Urothelium cell line (cell line): ENCODE measurements at regions not wholly inside any gene's neighbourhood (a gene's known extent, or its start where the extent isn't known, plus 50 kb on each side); places are given as distances from the start of the nearest gene placed in this dataset.
"Not testable (repeated sequence)": the region's sequence is repeated elsewhere in the genome, so short reads cannot be mapped to it uniquely, and the experiment has no call there.

Experiments
- DNase-seq: peaks from one replicate; pipeline ENCODE4 v3.0.0; 2011; ENCODE audit warnings: low spot score, mixed read lengths
- FAIRE-seq: peaks from 2 replicates; lab custom pipeline; 2011; peaks lifted over from hg19 to GRCh38; lab: Jason Lieb, UNC

DNA sequence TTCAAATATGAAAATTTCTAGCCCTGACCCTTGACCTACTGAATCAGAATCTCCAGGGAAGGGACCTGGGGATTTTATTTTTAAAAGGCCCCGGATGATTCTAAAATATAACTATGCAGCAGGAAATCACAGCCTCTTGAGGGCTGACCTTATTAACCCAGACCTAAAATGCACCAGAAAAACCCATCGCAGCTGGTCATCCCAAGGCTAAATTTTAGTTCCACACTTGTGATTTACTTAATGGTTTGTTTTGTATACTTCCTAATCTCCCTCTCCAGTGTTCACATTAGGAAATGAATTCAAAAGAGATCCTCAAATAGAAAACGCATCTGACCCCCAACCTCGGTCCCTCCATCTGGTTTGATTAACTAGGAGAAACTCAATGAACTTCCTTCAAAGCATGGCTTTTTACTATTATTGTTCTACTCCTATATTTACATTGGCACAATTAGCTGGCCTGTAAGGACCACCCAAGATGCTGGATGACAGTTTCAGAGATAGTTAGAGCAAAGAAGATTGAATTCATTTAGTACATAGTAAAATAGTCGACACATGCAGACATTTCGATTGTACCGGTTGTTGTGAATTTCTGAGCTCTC is 147.8 kb upstream of the MED14 start:
- DNase-seq (no peak), FAIRE-seq (no peak)

GRCh38 chrX:40885989-40886388 is 150.6 kb upstream of the MED14 start:
- DNase-seq (no peak), FAIRE-seq (no peak)

DNA sequence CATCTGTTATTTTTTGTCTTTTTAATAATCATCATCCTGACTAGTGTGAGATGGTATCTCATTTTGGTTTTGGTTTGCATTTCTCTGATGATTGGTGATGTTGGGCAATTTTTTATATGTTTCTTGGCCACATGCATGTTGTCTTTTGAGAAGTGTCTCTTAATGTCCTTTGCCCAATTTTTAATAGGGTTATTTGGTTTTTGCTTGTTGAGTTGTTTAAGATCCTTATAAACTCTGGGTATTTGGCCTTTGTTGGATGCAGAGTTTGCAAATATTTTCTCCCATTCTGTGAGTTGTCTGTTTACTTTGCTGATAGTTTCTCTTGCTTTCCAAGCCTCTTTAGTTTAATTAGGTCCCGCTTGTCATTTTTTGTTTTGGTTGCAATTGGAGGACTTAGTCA is 152.1 kb upstream of the MED14 start:
- no peak for DNase-seq
- no peak for FAIRE-seq

DNA sequence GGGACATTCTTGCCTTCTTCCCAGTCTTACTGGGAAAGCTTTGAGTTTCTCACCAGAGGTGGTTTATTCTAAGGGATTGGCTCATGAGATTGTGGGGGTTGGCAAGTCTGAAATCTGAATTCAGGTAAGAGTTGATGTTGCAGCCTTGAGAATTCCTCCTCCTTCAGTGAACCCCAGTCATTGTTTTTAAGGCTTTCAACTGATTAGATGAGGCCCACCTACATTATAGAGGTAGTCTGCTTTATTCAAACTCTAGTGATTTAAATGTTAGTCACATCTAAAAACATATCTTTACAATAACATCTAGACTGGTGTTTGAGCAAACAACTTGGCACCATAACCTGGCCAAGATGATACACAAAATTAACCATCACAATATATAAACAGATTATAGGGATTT is 156.5 kb upstream of the MED14 start:
- no peak for FAIRE-seq

GRCh38 chrX:40893251-40893910 is 158.0 kb upstream of the MED14 start:
- FAIRE-seq (no peak), DNase-seq (no peak)

More for the DNA sequence above, 156.5 kb upstream of the MED14 start:
- DNase-seq = no peak

DNA sequence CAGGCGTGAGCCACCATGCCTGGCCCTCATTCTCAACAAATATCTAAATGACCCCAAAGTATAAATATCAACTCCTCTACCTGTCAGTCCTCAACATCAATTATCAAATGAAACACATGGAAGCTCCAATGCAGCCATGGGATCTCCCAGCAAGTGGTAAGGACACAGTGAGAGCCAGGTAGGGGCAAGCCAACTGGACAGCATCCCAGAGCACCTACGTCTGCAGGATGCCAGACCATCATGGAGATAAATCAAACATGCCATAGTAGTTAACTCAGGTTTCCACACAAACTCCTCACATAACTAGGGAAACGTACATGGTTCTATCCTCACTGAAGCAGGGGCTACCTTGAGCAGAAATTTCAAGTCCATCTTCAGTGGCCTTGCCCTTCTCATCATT is 159.9 kb upstream of the MED14 start:
- FAIRE-seq = no peak
- DNase-seq = no peak

- DNase-seq = no peak
- FAIRE-seq = no peak
These were observed 162.5 kb upstream of the MED14 start for GRCh38 chrX:40897718-40898270.

- FAIRE-seq, DNase-seq: not testable (repeated sequence)
These were observed 169.4 kb upstream of the MED14 start for GRCh38 chrX:40904739-40905138.

DNA sequence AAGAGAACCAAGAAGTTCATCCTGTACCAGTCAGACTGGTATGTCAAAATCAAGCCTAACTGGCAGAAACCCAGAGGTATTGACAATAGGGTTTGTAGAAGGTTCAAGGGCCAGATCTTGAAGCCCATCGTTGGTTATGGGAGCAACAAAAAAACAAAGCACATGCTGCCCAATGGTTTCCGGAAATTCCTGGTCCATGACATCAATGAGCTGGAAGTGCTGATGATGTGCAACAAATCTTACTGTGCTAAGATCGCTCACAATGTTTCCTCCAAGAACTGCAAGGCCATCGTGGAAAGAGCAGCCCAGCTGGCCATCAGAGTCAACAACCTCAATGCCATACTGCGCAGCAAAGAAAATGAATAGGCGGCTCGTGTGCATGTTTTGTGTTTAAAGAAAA is 172.7 kb upstream of the MED14 start:
- DNase-seq (peak; percentile 21), FAIRE-seq (no peak)

GRCh38 chrX:40908857-40909475 is 173.6 kb upstream of the MED14 start:
- DNase-seq = peak; percentile 57

GRCh38 chrX:40912166-40912565 is 173.1 kb upstream of the USP9X start:
- DNase-seq = no peak
- no peak for FAIRE-seq

More at GRCh38 chrX:40908857-40909475, 173.6 kb upstream of the MED14 start:
- FAIRE-seq = no peak

DNA sequence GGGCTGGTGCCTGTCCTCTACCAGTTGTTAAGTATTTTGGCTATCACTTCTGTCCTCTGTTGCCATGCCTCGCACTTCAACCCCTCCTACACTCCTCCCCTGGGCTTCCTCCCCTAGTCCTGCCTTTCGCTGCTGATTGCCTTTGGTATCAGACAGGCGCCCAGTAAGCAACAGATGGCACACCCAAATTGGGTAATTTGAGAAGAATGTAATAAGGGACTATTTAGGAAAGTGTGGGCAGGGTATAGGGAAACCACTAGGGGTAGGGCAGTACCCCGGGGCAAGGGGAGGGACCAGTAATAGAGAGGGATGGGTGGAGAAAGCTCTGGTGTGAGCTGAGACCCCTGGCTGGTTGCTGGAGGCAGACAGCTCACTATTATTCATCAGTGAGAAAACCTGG is 172.7 kb upstream of the USP9X start:
- FAIRE-seq (no peak), DNase-seq (no peak)

GRCh38 chrX:40920351-40920750 is 164.9 kb upstream of the USP9X start:
- DNase-seq (no peak), FAIRE-seq (no peak)

DNA sequence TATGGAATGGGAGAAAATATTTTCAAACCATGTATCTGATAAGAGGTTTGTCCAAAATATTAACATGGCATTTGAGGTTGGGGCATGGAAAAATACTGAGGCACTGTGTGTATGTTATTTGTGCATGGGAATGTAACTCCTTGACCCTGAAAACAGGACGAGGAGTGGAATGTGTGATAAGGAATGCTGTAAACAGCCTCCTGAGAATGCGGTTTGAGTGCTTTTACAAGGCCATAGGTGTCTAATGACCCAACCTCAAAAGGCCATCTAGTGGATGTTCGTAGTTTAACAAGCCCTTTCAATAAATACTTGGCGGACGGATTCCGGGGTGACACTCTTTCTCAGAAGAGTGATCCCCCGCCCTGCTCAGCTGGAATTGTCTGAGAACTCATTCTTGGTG is 162.9 kb upstream of the USP9X start:
- DNase-seq (no peak), FAIRE-seq (peak; percentile 23)

- not testable (repeated sequence) for FAIRE-seq, DNase-seq
These were observed 158.4 kb upstream of the USP9X start for GRCh38 chrX:40926739-40927427.

DNA sequence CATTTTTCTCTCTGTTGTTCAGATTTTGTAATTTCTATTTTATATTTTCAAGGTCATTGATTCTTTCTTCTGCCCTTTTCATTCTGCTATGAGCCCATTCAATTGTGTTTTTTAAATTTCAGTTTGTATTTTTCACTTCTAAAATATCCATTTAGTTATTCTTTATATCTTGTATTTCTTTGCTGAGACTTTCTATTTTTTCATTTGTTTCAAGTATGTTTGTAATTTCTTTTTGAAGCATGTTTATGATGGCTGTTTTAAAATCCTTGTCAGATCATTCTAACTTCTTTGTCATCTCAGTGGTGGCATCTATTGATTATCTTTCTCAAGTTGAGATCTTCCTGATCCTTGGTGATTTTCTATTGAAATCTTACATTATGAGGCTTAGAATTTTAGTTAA is 157.2 kb upstream of the USP9X start:
- no peak for DNase-seq

GRCh38 chrX:40931921-40932320 is 153.3 kb upstream of the USP9X start:
- FAIRE-seq (no peak), DNase-seq (no peak)

More for the DNA sequence above, 157.2 kb upstream of the USP9X start:
- FAIRE-seq = no peak

DNA sequence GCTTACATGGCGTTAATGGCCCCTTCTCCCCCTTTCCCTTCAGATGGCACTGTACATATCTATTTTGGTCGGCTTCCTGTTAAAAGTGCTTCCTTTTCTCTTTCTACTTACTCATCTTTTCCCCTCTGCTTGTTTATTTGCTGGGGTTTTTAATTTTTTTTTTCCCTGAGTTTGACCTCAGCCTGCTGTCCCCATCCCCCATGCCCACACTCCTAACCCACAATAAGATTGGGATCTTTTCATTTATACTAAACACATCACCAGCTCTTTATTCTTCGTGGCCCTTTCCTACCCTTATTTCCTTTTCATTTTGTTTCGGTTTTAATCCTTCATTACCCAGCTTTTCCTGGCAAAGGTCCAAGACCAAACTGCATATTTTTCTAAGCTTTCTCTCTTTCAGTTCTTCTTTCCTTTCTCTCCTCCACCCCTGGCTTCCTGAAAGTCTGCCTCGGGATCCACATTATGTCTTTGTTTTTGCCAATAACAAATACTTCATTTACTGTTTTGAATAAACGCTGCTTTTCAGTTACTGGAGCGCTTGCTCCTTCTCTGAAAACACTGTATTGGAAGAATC is 152.0 kb upstream of the USP9X start:
- no peak for DNase-seq
- FAIRE-seq = no peak

GRCh38 chrX:40933706-40934425 is 151.4 kb upstream of the USP9X start:
- FAIRE-seq (no peak), DNase-seq (no peak)

DNA sequence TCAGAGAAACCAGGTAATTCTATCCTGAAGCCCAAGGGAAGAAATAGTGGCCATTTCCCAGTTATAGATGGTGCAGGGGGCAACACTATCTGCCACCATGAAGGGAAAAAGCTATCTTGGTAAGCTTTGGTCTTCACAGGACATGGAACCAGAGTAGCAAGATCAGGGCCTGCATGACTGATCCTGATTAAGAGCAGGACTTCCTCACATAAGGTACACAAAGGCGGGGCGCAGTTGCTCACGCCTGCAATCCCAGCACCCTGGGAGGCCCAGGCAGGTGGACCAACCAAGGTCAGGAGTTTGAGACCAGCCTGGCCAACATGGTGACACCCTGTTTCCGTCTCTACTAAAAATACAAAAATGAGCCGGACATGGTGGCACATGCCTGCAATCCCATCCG is 148.4 kb upstream of the USP9X start:
- FAIRE-seq = no peak
- no peak for DNase-seq
